Left lung (tissue), 4 donors: ENCODE measurements at regions not wholly inside any gene's neighbourhood (a gene's known extent, or its start where the extent isn't known, plus 50 kb on each side); places are given as distances from the start of the nearest gene placed in this dataset.

Experiments
- ATAC-seq: fragments of 200-7000 bp; cut with Tn5 transposase; one replicate; pipeline ENCODE4 v1.9.1; 2020; ENCODE audit warnings: moderate library complexity
- DNase-seq, 4 donors: peaks; one replicate each; pipeline ENCODE4 v3.0.0-alpha.2; 2013 to 2020
- H3K27ac ChIP-seq, 2 donors: fragments of 200-600 bp; sonication (generic) in 1 of 2; one replicate each; pipeline versions ENCODE4 v1.5.0 to v1.8.0; 2020 to 2021
- H3K27me3 ChIP-seq, 2 donors: fragments of 200-600 bp; sonication (generic) in 1 of 2; one replicate each; pipeline versions ENCODE4 v1.5.0 to v1.8.0; 2020 to 2021
- H3K36me3 ChIP-seq, 2 donors: fragments of 200-600 bp; sonication (generic) in 1 of 2; one replicate each; pipeline versions ENCODE4 v1.5.0 to v1.8.0; 2020 to 2021
- H3K4me1 ChIP-seq, 2 donors: fragments of 200-600 bp; one replicate each; pipeline ENCODE4 v1.8.0; 2021
- H3K4me3 ChIP-seq, 2 donors: fragments of 200-600 bp; sonication (generic) in 1 of 2; one replicate each; pipeline versions ENCODE4 v1.5.0 to v1.8.0; 2020 to 2021; ENCODE audit warnings: mild to moderate bottlenecking in 1 of 2
- H3K9me3 ChIP-seq, 2 donors: fragments of 200-600 bp; sonication (generic) in 1 of 2; one replicate each; pipeline versions ENCODE4 v1.5.0 to v1.8.0; 2020 to 2021
- CTCF ChIP-seq, 2 donors: fragments of 200-600 bp; sonication (generic) in 1 of 2; IDR thresholded peaks; one replicate each; pipeline versions ENCODE4 v1.5.0 to v1.8.0; 2021; ENCODE audit warnings: antibody characterized with exemption in 2 of 2
- intact Hi-C, 2 donors: fragments of 100-400 bp; cut with DNase I; formaldehyde crosslinking; loops; one replicate each; pipeline versions ENCODE4 v1.11.2 to v1.14.2; 2022
- donor health status: DM: no; HTN: yes; CAD: no.
- donor health status: DM: no; HTN: no; CAD: no.

- DNase-seq: no peak
- no peak for TF ChIP-seq CTCF (IDR thresholded peaks at IDR 0.05)
- H3K27me3 ChIP-seq: no peaks in the 10 kb centered on the region
Measured at GRCh38 chr12:38384816-38385378, 68.3 kb downstream of the ALG10B start.

GRCh38 chr12:38385486-38385885 lies 68.9 kb downstream of the ALG10B start:
- DNase-seq (no peak), ATAC-seq (peak; percentile 69)
- Histone ChIP-seq H3K27ac (no peak overlapping the region), H3K4me1 (no peaks in the 10 kb centered on the region), H3K27me3 (no peaks in the 10 kb centered on the region), H3K4me3 (no peak overlapping the region), H3K9me3 (peaks cover 0 to 7% of the 10 kb centered on the region in 2 donors), H3K36me3 (no peaks in the 10 kb centered on the region)
- no peak for TF ChIP-seq CTCF (IDR thresholded peaks at IDR 0.05)
- intact Hi-C loops: no loop called here

More at GRCh38 chr12:38384816-38385378, 68.3 kb downstream of the ALG10B start:
- intact Hi-C loops: no loop called here
- Histone ChIP-seq H3K36me3 (no peaks in the 10 kb centered on the region), H3K4me3 (no peak overlapping the region), H3K27ac (no peak overlapping the region), H3K4me1 (no peaks in the 10 kb centered on the region), H3K9me3 (peaks cover 0 to 9% of the 10 kb centered on the region in 2 donors)
- ATAC-seq: peak; percentile 24

GRCh38 chr12:38386205-38386985 lies 69.8 kb downstream of the ALG10B start:
- Histone ChIP-seq H3K9me3 (peaks cover 0 to 7% of the 10 kb centered on the region in 2 donors), H3K36me3 (no peaks in the 10 kb centered on the region), H3K27me3 (no peaks in the 10 kb centered on the region), H3K4me1 (no peaks in the 10 kb centered on the region), H3K4me3 (no peak overlapping the region), H3K27ac (peak overlapping the region in 1 of 2 donors; percentile 9)
- TF ChIP-seq CTCF (IDR thresholded peaks at IDR 0.05): no peak
- intact Hi-C loops: no loop called here
- DNase-seq (no peak), ATAC-seq (no peak)

- intact Hi-C loops: no loop called here
- no peak for ATAC-seq
- Histone ChIP-seq H3K4me1 (no peaks in the 10 kb centered on the region), H3K27me3 (no peaks in the 10 kb centered on the region), H3K4me3 (no peak overlapping the region), H3K36me3 (no peaks in the 10 kb centered on the region), H3K27ac (no peak overlapping the region), H3K9me3 (no peaks in the 10 kb centered on the region)
- DNase-seq: no peak
- no peak for TF ChIP-seq CTCF (IDR thresholded peaks at IDR 0.05)
Measured at GRCh38 chr12:38389614-38390013, 73.0 kb downstream of the ALG10B start.

GRCh38 chr12:38391007-38391406 lies 74.4 kb downstream of the ALG10B start:
- DNase-seq (no peak), ATAC-seq (no peak)
- Histone ChIP-seq H3K27ac (no peak overlapping the region), H3K4me3 (no peak overlapping the region), H3K36me3 (no peaks in the 10 kb centered on the region), H3K9me3 (peaks cover 0 to 1% of the 10 kb centered on the region in 2 donors), H3K4me1 (no peaks in the 10 kb centered on the region), H3K27me3 (no peaks in the 10 kb centered on the region)
- no peak for TF ChIP-seq CTCF (IDR thresholded peaks at IDR 0.05)
- intact Hi-C loops: no loop called here
